ENCODE measurements at regions not wholly inside any gene's neighbourhood (a gene's known extent, or its start where the extent isn't known, plus 50 kb on each side); places are given as distances from the start of the nearest gene placed in this dataset.

DNA sequence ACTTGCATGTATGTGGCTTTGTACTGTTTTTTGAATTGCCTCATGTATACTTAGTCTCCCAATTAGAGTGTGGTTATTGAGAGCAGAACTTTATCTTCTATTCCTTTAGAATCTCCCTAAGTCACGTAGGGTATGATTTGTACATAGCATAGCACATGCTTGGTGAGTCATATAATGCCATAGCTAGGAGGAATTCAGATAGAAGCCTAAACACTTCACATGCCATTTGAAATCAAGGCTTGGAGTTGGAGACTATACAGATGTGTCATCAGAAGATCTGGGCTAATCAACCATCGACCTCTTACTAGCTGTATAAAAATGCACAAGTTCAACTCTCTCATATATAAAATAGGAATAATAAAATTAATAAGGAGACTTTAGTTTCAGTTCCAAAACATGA, 222.6 kb upstream of the ST6GAL2 start:
- H3K4me3 Mint-ChIP-seq = no peak overlapping the region
- H3K27me3 Mint-ChIP-seq (ENCODE audit: insufficient read depth) = peaks cover 1% of the 10 kb centered on the region; the same call in 1 of the 2 replicates
- TF ChIP-seq, protein P1, sequence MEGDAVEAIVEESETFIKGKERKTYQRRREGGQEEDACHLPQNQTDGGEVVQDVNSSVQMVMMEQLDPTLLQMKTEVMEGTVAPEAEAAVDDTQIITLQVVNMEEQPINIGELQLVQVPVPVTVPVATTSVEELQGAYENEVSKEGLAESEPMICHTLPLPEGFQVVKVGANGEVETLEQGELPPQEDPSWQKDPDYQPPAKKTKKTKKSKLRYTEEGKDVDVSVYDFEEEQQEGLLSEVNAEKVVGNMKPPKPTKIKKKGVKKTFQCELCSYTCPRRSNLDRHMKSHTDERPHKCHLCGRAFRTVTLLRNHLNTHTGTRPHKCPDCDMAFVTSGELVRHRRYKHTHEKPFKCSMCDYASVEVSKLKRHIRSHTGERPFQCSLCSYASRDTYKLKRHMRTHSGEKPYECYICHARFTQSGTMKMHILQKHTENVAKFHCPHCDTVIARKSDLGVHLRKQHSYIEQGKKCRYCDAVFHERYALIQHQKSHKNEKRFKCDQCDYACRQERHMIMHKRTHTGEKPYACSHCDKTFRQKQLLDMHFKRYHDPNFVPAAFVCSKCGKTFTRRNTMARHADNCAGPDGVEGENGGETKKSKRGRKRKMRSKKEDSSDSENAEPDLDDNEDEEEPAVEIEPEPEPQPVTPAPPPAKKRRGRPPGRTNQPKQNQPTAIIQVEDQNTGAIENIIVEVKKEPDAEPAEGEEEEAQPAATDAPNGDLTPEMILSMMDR (IDR thresholded peaks at IDR 0.05) = no peak
- peak; percentile 75 for DNase-seq
- no peaks in the 10 kb centered on the region for H3K36me3 Mint-ChIP-seq (ENCODE audit: low read depth)
- H3K4me1 Mint-ChIP-seq (ENCODE audit: low read depth) = peaks cover 17% of the 10 kb centered on the region; the same call in 1 of the 2 replicates
- H3K9me3 Mint-ChIP-seq = no peaks in the 10 kb centered on the region
- no peak overlapping the region for H3K27ac Mint-ChIP-seq

DNA sequence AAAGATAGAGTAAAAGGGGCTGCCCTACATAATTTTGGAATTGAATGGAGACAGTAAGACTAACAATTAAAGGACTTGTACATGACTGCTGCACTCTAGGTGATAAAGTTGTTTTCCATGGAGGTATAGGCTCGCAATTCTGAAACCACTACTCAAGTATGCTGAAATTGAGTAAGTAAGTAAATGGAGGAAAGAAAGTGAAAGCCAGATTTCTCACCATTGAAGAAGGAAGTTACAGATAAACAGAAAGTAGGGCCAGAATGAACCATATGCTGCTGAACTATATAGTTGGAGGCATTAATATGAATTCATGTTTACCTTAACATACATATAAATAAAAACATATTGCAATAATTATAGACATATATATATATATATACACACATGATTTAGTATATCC, 225.7 kb upstream of the ST6GAL2 start:
- H3K4me1 Mint-ChIP-seq (ENCODE audit: low read depth) = peaks cover 17% of the 10 kb centered on the region; the same call in 1 of the 2 replicates
- TF ChIP-seq, protein P1 (IDR thresholded peaks at IDR 0.05) = no peak
- peaks cover 1% of the 10 kb centered on the region; the same call in 1 of the 2 replicates for H3K27me3 Mint-ChIP-seq (ENCODE audit: insufficient read depth)
- DNase-seq = no peak
- H3K27ac Mint-ChIP-seq = no peak overlapping the region
- H3K9me3 Mint-ChIP-seq = no peaks in the 10 kb centered on the region
- no peaks in the 10 kb centered on the region for H3K36me3 Mint-ChIP-seq (ENCODE audit: low read depth)
- H3K4me3 Mint-ChIP-seq = no peak overlapping the region

DNA sequence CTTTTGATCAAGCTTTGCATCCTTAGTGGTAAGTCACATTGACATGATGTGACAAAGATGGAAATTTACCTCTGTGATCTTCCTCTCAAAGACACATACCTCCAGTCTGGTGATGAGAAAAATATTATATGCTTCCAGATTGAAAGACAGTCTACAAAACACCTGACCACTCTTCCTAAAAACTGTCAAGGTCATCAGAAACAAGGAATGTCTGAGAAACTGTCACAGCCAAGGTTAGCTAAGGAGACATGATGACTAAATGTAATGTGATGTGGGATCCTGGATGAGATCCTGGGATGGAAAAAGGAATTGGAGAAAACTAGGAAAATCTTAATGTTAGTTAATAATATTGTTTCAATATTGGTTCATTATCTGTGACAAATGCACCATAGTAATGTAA, 226.6 kb upstream of the ST6GAL2 start:
- Mint-ChIP-seq H3K4me3 (no peak overlapping the region), H3K27ac (no peak overlapping the region), H3K9me3 (no peaks in the 10 kb centered on the region), H3K4me1 (ENCODE audit: low read depth) (peaks cover 17% of the 10 kb centered on the region; the same call in 1 of the 2 replicates), H3K27me3 (ENCODE audit: insufficient read depth) (peaks cover 1% of the 10 kb centered on the region; the same call in 1 of the 2 replicates), H3K36me3 (ENCODE audit: low read depth) (no peaks in the 10 kb centered on the region)
- DNase-seq = no peak
- TF ChIP-seq, protein P1 (IDR thresholded peaks at IDR 0.05) = no peak

DNA sequence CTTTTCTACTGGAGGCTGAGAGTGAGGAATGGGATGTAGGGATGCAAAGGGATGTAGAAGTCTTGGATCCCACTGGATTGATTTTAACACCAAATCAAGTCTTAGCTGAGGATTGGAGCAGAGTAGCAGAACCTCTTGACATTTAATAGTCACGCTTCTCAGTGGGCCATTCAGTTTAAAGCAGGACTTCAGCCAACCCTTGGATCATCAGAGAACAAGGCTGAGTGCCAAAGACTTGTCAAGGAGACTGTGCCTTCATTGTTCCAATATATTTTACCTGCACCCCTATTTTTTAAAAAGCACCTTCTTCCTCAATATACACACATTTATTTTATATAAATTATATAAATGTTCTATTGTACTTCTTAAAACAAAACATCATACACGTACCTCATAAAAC, 242.4 kb upstream of the ST6GAL2 start:
- DNase-seq = no peak
- Mint-ChIP-seq H3K4me3 (no peak overlapping the region), H3K27ac (no peak overlapping the region), H3K4me1 (ENCODE audit: low read depth) (no peaks in the 10 kb centered on the region), H3K9me3 (no peaks in the 10 kb centered on the region), H3K36me3 (ENCODE audit: low read depth) (no peaks in the 10 kb centered on the region), H3K27me3 (ENCODE audit: insufficient read depth) (peaks cover 12% of the 10 kb centered on the region)
- TF ChIP-seq, protein P1 (IDR thresholded peaks at IDR 0.05) = no peak

DNA sequence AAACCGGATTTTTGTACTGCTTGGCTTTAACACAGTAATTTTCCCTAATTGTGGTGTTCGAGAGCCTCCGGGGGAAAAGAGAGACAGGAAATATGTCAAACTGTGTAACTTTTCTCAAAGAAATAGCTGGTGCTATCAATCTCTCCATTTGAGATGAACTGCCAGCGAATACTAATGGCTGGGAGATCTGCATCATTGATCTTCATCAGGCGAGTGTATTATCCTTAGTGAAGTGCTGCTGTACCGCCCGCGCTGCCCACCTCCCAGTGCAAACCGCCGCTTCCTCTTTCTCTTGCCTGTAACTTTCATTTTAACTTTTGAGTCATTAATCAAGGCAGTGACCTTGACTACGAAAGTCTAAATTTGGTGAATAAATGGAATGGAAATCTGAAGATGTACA, 246.1 kb upstream of the ST6GAL2 start:
- no peaks in the 10 kb centered on the region for H3K36me3 Mint-ChIP-seq (ENCODE audit: low read depth)
- no peak overlapping the region for H3K4me3 Mint-ChIP-seq
- peaks cover 11% of the 10 kb centered on the region for H3K27me3 Mint-ChIP-seq (ENCODE audit: insufficient read depth)
- no peak overlapping the region for H3K27ac Mint-ChIP-seq
- no peaks in the 10 kb centered on the region for H3K9me3 Mint-ChIP-seq
- H3K4me1 Mint-ChIP-seq (ENCODE audit: low read depth) = no peaks in the 10 kb centered on the region
- TF ChIP-seq, protein P1 (IDR thresholded peaks at IDR 0.05) = no peak
- DNase-seq = no peak

DNA sequence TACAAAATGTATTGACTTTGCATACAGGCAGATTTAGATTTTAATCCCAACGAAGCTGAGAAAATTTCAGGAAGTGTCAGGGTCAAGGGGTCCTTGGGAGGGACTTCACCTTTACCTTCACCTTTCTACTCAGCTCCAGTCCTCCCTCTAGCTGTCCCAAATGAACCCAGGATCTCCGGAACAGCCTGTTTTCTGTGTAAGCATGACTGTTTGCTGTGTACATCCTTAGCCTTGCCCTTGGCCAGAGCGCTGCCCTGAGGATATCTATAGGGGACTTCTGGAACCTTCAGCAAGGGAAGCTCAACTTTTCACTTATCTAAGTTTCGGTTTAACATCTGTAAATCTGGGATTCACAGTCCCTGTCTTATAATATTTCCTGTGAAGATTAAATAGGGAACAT, 246.8 kb upstream of the ST6GAL2 start:
- DNase-seq = no peak
- H3K4me3 Mint-ChIP-seq = no peak overlapping the region
- peaks cover 11% of the 10 kb centered on the region for H3K27me3 Mint-ChIP-seq (ENCODE audit: insufficient read depth)
- no peaks in the 10 kb centered on the region for H3K4me1 Mint-ChIP-seq (ENCODE audit: low read depth)
- no peaks in the 10 kb centered on the region for H3K9me3 Mint-ChIP-seq
- no peak overlapping the region for H3K27ac Mint-ChIP-seq
- TF ChIP-seq, protein P1 (IDR thresholded peaks at IDR 0.05) = no peak
- H3K36me3 Mint-ChIP-seq (ENCODE audit: low read depth) = no peaks in the 10 kb centered on the region

Data from HFFc6 (cell line).